HepG2 (cell line): ENCODE measurements at regions not wholly inside any gene's neighbourhood (a gene's known extent, or its start where the extent isn't known, plus 50 kb on each side); places are given as distances from the start of the nearest gene placed in this dataset.

Experiments
- ELF4 ChIP-seq: sonication (generic); formaldehyde crosslinking; IDR thresholded peaks from 2 replicates; pipeline ENCODE4 v1.5.0; 2020; ENCODE audit warnings: missing genetic modification reagents, mild to moderate bottlenecking, moderate library complexity, borderline replicate concordance
- GTF3A ChIP-seq: sonication (generic); formaldehyde crosslinking; conservative IDR thresholded peaks from 2 replicates; pipeline ENCODE4 v1.4.0; 2020; ENCODE audit warnings: mild to moderate bottlenecking, missing genetic modification reagents
- MXD4 ChIP-seq: IDR thresholded peaks from 2 replicates; pipeline ENCODE4 v1.6.1; 2016; ENCODE audit warnings: mild to moderate bottlenecking, missing biosample characterization, missing genetic modification reagents
- NCOA5 ChIP-seq: sonication (generic); formaldehyde crosslinking; IDR thresholded peaks from 2 replicates; pipeline ENCODE4 v1.4.0; 2020; ENCODE audit warnings: missing genetic modification reagents
- NR2F1 ChIP-seq, 2 experiments: fragments of 450-650 bp in 1 of 2; formaldehyde crosslinking in 1 of 2; IDR thresholded peaks; 2 replicates each; pipeline versions ENCODE4 v1.5.0 to v1.6.1; 2016 to 2020; ENCODE audit warnings: mild to moderate bottlenecking in 1 of 2, missing compliant biosample characterization in 1 of 2, missing genetic modification reagents in 1 of 2, moderate library complexity in 1 of 2
- PAXIP1 ChIP-seq: sonication (generic); formaldehyde crosslinking; conservative IDR thresholded peaks from 2 replicates; pipeline ENCODE4 v1.4.0; 2020; ENCODE audit warnings: mild to moderate bottlenecking, missing genetic modification reagents, moderate library complexity
- PCBP1 ChIP-seq: fragments of 200-400 bp; formaldehyde crosslinking; IDR thresholded peaks from 2 replicates; pipeline ENCODE4 v1.6.1; 2017; ENCODE audit warnings: mild to moderate bottlenecking, low read depth, low read length, borderline replicate concordance
- RAD51 ChIP-seq: fragments of 450-650 bp; IDR thresholded peaks from 2 replicates; pipeline ENCODE4 v1.6.1; 2016; ENCODE audit warnings: borderline replicate concordance
- REST ChIP-seq, 2 experiments: IDR thresholded peaks; 2 replicates each; pipeline ENCODE4 v1.6.1; 2011 to 2012; ENCODE audit warnings: low read length in 2 of 2, borderline replicate concordance in 1 of 2, low read depth in 1 of 2, mild to moderate bottlenecking in 1 of 2, moderate library complexity in 1 of 2
- TSC22D2 ChIP-seq: sonication (generic); formaldehyde crosslinking; IDR thresholded peaks from 2 replicates; pipeline ENCODE4 v1.5.1; 2020; ENCODE audit warnings: missing genetic modification reagents, mild to moderate bottlenecking, borderline replicate concordance
- ZBTB25 ChIP-seq: IDR thresholded peaks from 2 replicates; pipeline ENCODE4 v1.6.1; 2018; ENCODE audit warnings: missing genetic modification reagents
- ZBTB46 ChIP-seq: sonication (generic); formaldehyde crosslinking; IDR thresholded peaks from 2 replicates; pipeline ENCODE4 v1.4.0; 2020; ENCODE audit warnings: mild to moderate bottlenecking, missing genetic modification reagents, borderline replicate concordance
- ZNF687 ChIP-seq: sonication (generic); formaldehyde crosslinking; IDR thresholded peaks from 2 replicates; pipeline ENCODE4 v1.5.1; 2020; ENCODE audit warnings: mild to moderate bottlenecking, missing genetic modification reagents, moderate library complexity

GRCh38 chr1:157240495-157241184 lies 102.4 kb upstream of the ETV3 start (continued):
- peak; percentile 100 for TF ChIP-seq PAXIP1 (CRISPR knock-in tag)
- no peak for TF ChIP-seq PCBP1
- 0 out of 2 replicates have a peak, but pooled peaks have one; percentile 23 for TF ChIP-seq MXD4 (CRISPR knock-in tag)
- TF ChIP-seq GTF3A: no peak
- TF ChIP-seq NCOA5 (CRISPR knock-in tag): no peak
- peak; percentile 61 to 65; a peak in 3 of 4 replicates for TF ChIP-seq NR2F1 (CRISPR knock-in tag; IDR thresholded peaks at IDR 0.05)
- TF ChIP-seq ZNF687 (CRISPR knock-in tag): peak; percentile 81
- no peak for TF ChIP-seq RAD51
- TF ChIP-seq REST (IDR thresholded peaks at IDR 0.05; ENCODE audit: borderline replicate concordance in 1 of 2, low read depth in 1 of 2, low read length in 2 of 2): no peak; a peak in 1 of 4 replicates
- no peak; the same call in none of the 2 replicates for TF ChIP-seq ZBTB25
- TF ChIP-seq ZBTB46 (CRISPR knock-in tag): no peak
- TF ChIP-seq TSC22D2: no peak
- TF ChIP-seq ELF4 (CRISPR knock-in tag): no peak
